ENCODE measurements at regions not wholly inside any gene's neighbourhood (a gene's known extent, or its start where the extent isn't known, plus 50 kb on each side); places are given as distances from the start of the nearest gene placed in this dataset.

- ChIA-PET CTCF (no interaction called here), POLR2A (no interaction called here)
- Histone ChIP-seq H4K20me1 (ENCODE audit: insufficient read depth) (no peaks in the 10 kb centered on the region), H3K27ac (ENCODE audit: low read depth in 2 of 2, low read length in 1 of 2) (no peak overlapping the region), H3K36me3 (replicated peaks in 1 of 2; ENCODE audit: control insufficient read depth in 1 of 2, insufficient read depth in 2 of 2, low read length in 1 of 2) (no peaks in the 10 kb centered on the region), H3K4me3 (ENCODE audit: low read depth in 2 of 2, low read length in 1 of 2) (no peak overlapping the region), H3K9ac (no peak overlapping the region), H3K79me2 (ENCODE audit: insufficient read depth) (no peaks in the 10 kb centered on the region), H3K4me1 (ENCODE audit: control insufficient read depth in 1 of 2, insufficient read depth in 2 of 2, low read depth in 1 of 2, low read length in 1 of 2) (no peaks in the 10 kb centered on the region), H3K4me2 (no peak overlapping the region), H2AFZ (ENCODE audit: low read depth) (no peak overlapping the region; the same call in 1 of the 2 replicates), H3K27me3 (ENCODE audit: insufficient read depth) (no peaks in the 10 kb centered on the region), H3F3A (replicated peaks; ENCODE audit: insufficient read depth) (no peaks in the 10 kb centered on the region), H3K9me3 (no peaks in the 10 kb centered on the region), H3K9me2 (no peaks in the 10 kb centered on the region)
- TF ChIP-seq USF2 (IDR thresholded peaks at IDR 0.05; ENCODE audit: borderline replicate concordance, low read depth, low read length), result no peak
- TF ChIP-seq SIN3A (IDR thresholded peaks at IDR 0.05; ENCODE audit: borderline replicate concordance, low read depth, low read length), result no peak
- no peak for TF ChIP-seq YY1 (IDR thresholded peaks at IDR 0.05; ENCODE audit: low read depth)
- TF ChIP-seq RCOR1 (IDR thresholded peaks at IDR 0.05; ENCODE audit: low read length), result no peak
- TF ChIP-seq TAF1 (IDR thresholded peaks at IDR 0.05; ENCODE audit: borderline replicate concordance, low read depth, low read length), result no peak
- no peak for TF ChIP-seq RXRA (IDR thresholded peaks at IDR 0.05; ENCODE audit: borderline replicate concordance, low read depth)
- TF ChIP-seq NRF1 (IDR thresholded peaks at IDR 0.05; ENCODE audit: low read depth, low read length), result no peak
- TF ChIP-seq JUND (IDR thresholded peaks at IDR 0.05), result no peak
- no peak for TF ChIP-seq CTCF (IDR thresholded peaks at IDR 0.05)
- DNase-seq, result no peak
- 10% methylated on average over 2 of the region's 2 CpGs for WGBS (ENCODE audit: low lambda C conversion rate)
Measured at GRCh38 chrX:78534221-78534620, 124.9 kb downstream of the RTL3 start.

GRCh38 chrX:78532363-78532762, 126.8 kb downstream of the RTL3 start:
- H3K4me3 ChIP-seq (ENCODE audit: low read depth in 2 of 2, low read length in 1 of 2), result no peak overlapping the region
- no peak overlapping the region for H3K4me2 ChIP-seq
- no peak overlapping the region for H3K27ac ChIP-seq (ENCODE audit: low read depth in 2 of 2, low read length in 1 of 2)
- H3K9me2 ChIP-seq, result no peaks in the 10 kb centered on the region
- H3K36me3 ChIP-seq (replicated peaks in 1 of 2; ENCODE audit: control insufficient read depth in 1 of 2, insufficient read depth in 2 of 2, low read length in 1 of 2), result no peaks in the 10 kb centered on the region
- H4K20me1 ChIP-seq (ENCODE audit: insufficient read depth), result no peaks in the 10 kb centered on the region
- H2AFZ ChIP-seq (ENCODE audit: low read depth), result no peak overlapping the region
- no peak overlapping the region for H3K9ac ChIP-seq
- no peaks in the 10 kb centered on the region for H3K9me3 ChIP-seq
- no peaks in the 10 kb centered on the region for H3K79me2 ChIP-seq (ENCODE audit: insufficient read depth)
- no peak for DNase-seq
- ChIA-PET POLR2A (no interaction called here), CTCF (no interaction called here)
- TF ChIP-seq PBX3 (IDR thresholded peaks at IDR 0.05) (no peak), CHD2 (IDR thresholded peaks at IDR 0.05; ENCODE audit: low read length, partially characterized antibody) (no peak), FOSL2 (IDR thresholded peaks at IDR 0.05; ENCODE audit: borderline replicate concordance, low read depth) (no peak), POLR2AphosphoS5 (IDR thresholded peaks at IDR 0.05; ENCODE audit: low read depth, low read length) (no peak), YY1 (IDR thresholded peaks at IDR 0.05; ENCODE audit: low read depth) (no peak), SMC3 (IDR thresholded peaks at IDR 0.05; ENCODE audit: low read depth, low read length) (no peak), USF2 (IDR thresholded peaks at IDR 0.05; ENCODE audit: borderline replicate concordance, low read depth, low read length) (no peak), REST (IDR thresholded peaks at IDR 0.05; ENCODE audit: low read depth, low read length) (no peak), FOXM1 (IDR thresholded peaks at IDR 0.05; ENCODE audit: low read depth) (no peak)
- no peaks in the 10 kb centered on the region; the same call in 1 of the 2 replicates for H3K27me3 ChIP-seq (ENCODE audit: insufficient read depth)
- no peaks in the 10 kb centered on the region for H3K4me1 ChIP-seq (ENCODE audit: control insufficient read depth in 1 of 2, insufficient read depth in 2 of 2, low read depth in 1 of 2, low read length in 1 of 2)
- H3F3A ChIP-seq (replicated peaks; ENCODE audit: insufficient read depth), result no peaks in the 10 kb centered on the region

Measured in SK-N-SH (cell line).